22Rv1 (cell line): ENCODE measurements at regions not wholly inside any gene's neighbourhood (a gene's known extent, or its start where the extent isn't known, plus 50 kb on each side); places are given as distances from the start of the nearest gene placed in this dataset.

ENCODE experiments used
- ZFX ChIP-seq: fragments of 450-650 bp; IDR thresholded peaks from 2 replicates; pipeline ENCODE4 v1.6.1; 2017; ENCODE audit warnings: antibody characterized with exemption, borderline replicate concordance
- TF ChIP-seq, protein P1 (sequence below): fragments of 450-650 bp; IDR thresholded peaks from 2 replicates; pipeline ENCODE4 v1.5.1; 2017; ENCODE audit warnings: mild to moderate bottlenecking

DNA sequence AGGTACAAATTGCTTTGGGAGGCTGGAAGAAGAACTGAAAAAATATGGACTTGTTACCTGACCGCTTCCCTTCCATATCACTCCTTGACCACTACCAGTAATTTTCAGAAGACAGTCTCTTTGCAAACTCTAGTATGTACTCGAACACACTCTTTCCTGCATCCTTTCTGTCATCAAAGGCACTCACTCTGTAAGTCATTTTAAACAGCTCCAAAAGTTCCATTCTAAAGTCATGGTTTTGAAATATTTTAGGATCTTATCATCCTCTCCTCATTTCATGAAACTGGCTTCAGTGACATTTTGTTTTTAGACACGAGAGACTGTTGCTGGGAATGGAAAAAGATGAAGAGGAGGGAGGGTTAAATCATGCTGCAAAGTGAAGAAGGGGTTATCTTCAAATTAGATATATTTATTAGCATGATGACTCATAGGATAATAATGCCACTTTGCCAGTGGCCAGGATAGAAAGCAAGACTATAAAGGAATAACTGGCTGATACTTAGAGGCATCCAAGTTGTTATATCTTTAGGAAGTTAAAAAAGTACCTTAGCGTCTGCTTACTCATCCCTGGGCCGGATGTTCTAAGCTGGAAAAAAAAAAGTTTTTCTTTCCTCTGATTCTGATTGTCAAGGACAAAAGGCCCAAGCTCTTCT, 549.3 kb downstream of the METTL15 start:
- TF ChIP-seq, protein P1, sequence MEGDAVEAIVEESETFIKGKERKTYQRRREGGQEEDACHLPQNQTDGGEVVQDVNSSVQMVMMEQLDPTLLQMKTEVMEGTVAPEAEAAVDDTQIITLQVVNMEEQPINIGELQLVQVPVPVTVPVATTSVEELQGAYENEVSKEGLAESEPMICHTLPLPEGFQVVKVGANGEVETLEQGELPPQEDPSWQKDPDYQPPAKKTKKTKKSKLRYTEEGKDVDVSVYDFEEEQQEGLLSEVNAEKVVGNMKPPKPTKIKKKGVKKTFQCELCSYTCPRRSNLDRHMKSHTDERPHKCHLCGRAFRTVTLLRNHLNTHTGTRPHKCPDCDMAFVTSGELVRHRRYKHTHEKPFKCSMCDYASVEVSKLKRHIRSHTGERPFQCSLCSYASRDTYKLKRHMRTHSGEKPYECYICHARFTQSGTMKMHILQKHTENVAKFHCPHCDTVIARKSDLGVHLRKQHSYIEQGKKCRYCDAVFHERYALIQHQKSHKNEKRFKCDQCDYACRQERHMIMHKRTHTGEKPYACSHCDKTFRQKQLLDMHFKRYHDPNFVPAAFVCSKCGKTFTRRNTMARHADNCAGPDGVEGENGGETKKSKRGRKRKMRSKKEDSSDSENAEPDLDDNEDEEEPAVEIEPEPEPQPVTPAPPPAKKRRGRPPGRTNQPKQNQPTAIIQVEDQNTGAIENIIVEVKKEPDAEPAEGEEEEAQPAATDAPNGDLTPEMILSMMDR: no peak
- no peak for TF ChIP-seq ZFX
